Superior temporal gyrus (tissue), 1 donor: ENCODE measurements at regions not wholly inside any gene's neighbourhood (a gene's known extent, or its start where the extent isn't known, plus 50 kb on each side); places are given as distances from the start of the nearest gene placed in this dataset.

Experiments used
- DNase-seq: peaks from one replicate; pipeline ENCODE4 v3.0.0-alpha.2; 2016; ENCODE audit errors: extremely low spot score

- no peak for DNase-seq
These were observed 478.1 kb upstream of the NBEA start for GRCh38 chr13:34464011-34464410.

GRCh38 chr13:34465423-34465922 lies 476.6 kb upstream of the NBEA start:
- no peak for DNase-seq

- DNase-seq = no peak
These were observed 475.8 kb upstream of the NBEA start for GRCh38 chr13:34466301-34466700.

GRCh38 chr13:34467450-34468083 lies 474.5 kb upstream of the NBEA start:
- no peak for DNase-seq

- DNase-seq = no peak
These were observed 472.7 kb upstream of the NBEA start for GRCh38 chr13:34469196-34469986.

GRCh38 chr13:34474187-34474868 lies 467.7 kb upstream of the NBEA start:
- no peak for DNase-seq

- DNase-seq = no peak
These were observed 463.7 kb upstream of the NBEA start for GRCh38 chr13:34478376-34478775.

- DNase-seq = no peak
These were observed 440.1 kb upstream of the NBEA start for GRCh38 chr13:34502011-34502410.

- DNase-seq = no peak
These were observed 439.4 kb upstream of the NBEA start for GRCh38 chr13:34502621-34503020.

- no peak for DNase-seq
These were observed 435.3 kb upstream of the NBEA start for GRCh38 chr13:34506796-34507195.

- no peak for DNase-seq
These were observed 434.4 kb upstream of the NBEA start for GRCh38 chr13:34507630-34508029.

- no peak for DNase-seq
These were observed 429.3 kb upstream of the NBEA start for GRCh38 chr13:34512817-34513216.

GRCh38 chr13:34513526-34513925 lies 428.5 kb upstream of the NBEA start:
- no peak for DNase-seq

- DNase-seq = no peak
These were observed 426.9 kb upstream of the NBEA start for GRCh38 chr13:34515201-34515600.

GRCh38 chr13:34521171-34521570 lies 420.9 kb upstream of the NBEA start:
- DNase-seq = no peak

GRCh38 chr13:34522808-34523207 lies 419.3 kb upstream of the NBEA start:
- no peak for DNase-seq

GRCh38 chr13:34523406-34523805 lies 418.7 kb upstream of the NBEA start:
- no peak for DNase-seq

- no peak for DNase-seq
These were observed 408.1 kb upstream of the NBEA start for GRCh38 chr13:34533941-34534340.

GRCh38 chr13:34542321-34542720 lies 399.7 kb upstream of the NBEA start:
- no peak for DNase-seq

- DNase-seq = no peak
These were observed 398.2 kb upstream of the NBEA start for GRCh38 chr13:34543836-34544235.

- no peak for DNase-seq
These were observed 396.6 kb upstream of the NBEA start for GRCh38 chr13:34545461-34545860.

GRCh38 chr13:34546344-34547250 lies 395.5 kb upstream of the NBEA start:
- peak; percentile 58 for DNase-seq
